Cardiac muscle cell (in vitro differentiated cells and primary cell): ENCODE measurements at regions not wholly inside any gene's neighbourhood (a gene's known extent, or its start where the extent isn't known, plus 50 kb on each side); places are given as distances from the start of the nearest gene placed in this dataset.

Experiments
- DNase-seq, 2 donors: peaks; one replicate each; pipeline versions ENCODE4 v3.0.0 to v3.0.0-alpha.2; 2010 to 2017; ENCODE audit warnings: low read depth in 1 of 2, low spot score in 1 of 2
- H3K27ac ChIP-seq: fragments of 200-600 bp; sonication (generic); 2 replicates; pipeline ENCODE4 v1.5.1; 2016
- H3K27me3 ChIP-seq: fragments of 200-600 bp; sonication (generic); 2 replicates; pipeline ENCODE4 v1.6.0; 2016; ENCODE audit warnings: control low read depth
- H3K36me3 ChIP-seq: fragments of 200-600 bp; sonication (generic); 2 replicates; pipeline ENCODE4 v1.5.1; 2016; ENCODE audit warnings: control low read depth
- H3K4me1 ChIP-seq: fragments of 200-600 bp; sonication (generic); 2 replicates; pipeline ENCODE4 v1.8.1; 2017; ENCODE audit warnings: low read depth, mild to moderate bottlenecking, mixed run types
- H3K4me3 ChIP-seq: fragments of 200-600 bp; sonication (generic); 2 replicates; pipeline ENCODE4 v1.5.1; 2016; ENCODE audit warnings: mild to moderate bottlenecking
- H3K9me3 ChIP-seq: fragments of 200-600 bp; sonication (generic); 2 replicates; pipeline ENCODE4 v1.5.1; 2017; ENCODE audit warnings: low read depth, mild to moderate bottlenecking, control low read depth
- CTCF ChIP-seq: IDR thresholded peaks from 2 replicates; pipeline ENCODE4 v1.5.1; 2012; ENCODE audit warnings: low read depth, mild to moderate bottlenecking, low read length

- DNase-seq = peak; percentile 7 to 67
- Histone ChIP-seq H3K27ac (peak overlapping the region; percentile 97), H3K4me3 (no peak overlapping the region), H3K4me1 (peaks cover 57% of the 10 kb centered on the region), H3K9me3 (no peaks in the 10 kb centered on the region), H3K27me3 (no peaks in the 10 kb centered on the region), H3K36me3 (no peaks in the 10 kb centered on the region)
- no peak for TF ChIP-seq CTCF
These were observed 128.1 kb downstream of the DACT1 start for GRCh38 chr14:58765843-58766242.

- H3K4me1 ChIP-seq = peaks cover 72% of the 10 kb centered on the region
- no peak for TF ChIP-seq CTCF
These were observed 131.4 kb downstream of the DACT1 start for GRCh38 chr14:58769011-58769643.

GRCh38 chr14:58769771-58770170, 132.0 kb downstream of the DACT1 start:
- Histone ChIP-seq H3K4me1 (peaks cover 71% of the 10 kb centered on the region), H3K27me3 (no peaks in the 10 kb centered on the region)
- no peak for TF ChIP-seq CTCF

More at GRCh38 chr14:58769011-58769643, 131.4 kb downstream of the DACT1 start:
- Histone ChIP-seq H3K27ac (peak overlapping the region; percentile 89), H3K36me3 (no peaks in the 10 kb centered on the region), H3K27me3 (no peaks in the 10 kb centered on the region), H3K9me3 (no peaks in the 10 kb centered on the region), H3K4me3 (no peak overlapping the region)
- DNase-seq = no peak

GRCh38 chr14:58770491-58770982, 132.8 kb downstream of the DACT1 start:
- peak overlapping the region; percentile 89 for H3K27ac ChIP-seq
- H3K9me3 ChIP-seq = no peaks in the 10 kb centered on the region
- peaks cover 63% of the 10 kb centered on the region for H3K4me1 ChIP-seq
- no peak overlapping the region for H3K4me3 ChIP-seq
- H3K36me3 ChIP-seq = no peaks in the 10 kb centered on the region
- no peaks in the 10 kb centered on the region for H3K27me3 ChIP-seq
- no peak for TF ChIP-seq CTCF
- no peak for DNase-seq

More at GRCh38 chr14:58769771-58770170, 132.0 kb downstream of the DACT1 start:
- Histone ChIP-seq H3K9me3 (no peaks in the 10 kb centered on the region), H3K4me3 (no peak overlapping the region), H3K36me3 (no peaks in the 10 kb centered on the region), H3K27ac (peak overlapping the region; percentile 89)
- DNase-seq = no peak

- Histone ChIP-seq H3K27me3 (no peaks in the 10 kb centered on the region), H3K4me3 (no peak overlapping the region), H3K36me3 (no peaks in the 10 kb centered on the region), H3K4me1 (peaks cover 58% of the 10 kb centered on the region), H3K27ac (peak overlapping the region; percentile 89), H3K9me3 (no peaks in the 10 kb centered on the region)
- no peak for DNase-seq
- no peak for TF ChIP-seq CTCF
These were observed 133.3 kb downstream of the DACT1 start for GRCh38 chr14:58771016-58771415.
